Fibroblast of skin of left biceps (primary cell): ENCODE measurements at regions not wholly inside any gene's neighbourhood (a gene's known extent, or its start where the extent isn't known, plus 50 kb on each side); places are given as distances from the start of the nearest gene placed in this dataset.

ENCODE experiments used
- DNase-seq, 2 experiments: peaks; one replicate each; pipeline ENCODE4 v3.0.0-alpha.2; 2013; ENCODE audit warnings: low read depth in 2 of 2

- no peak for DNase-seq
Observed at GRCh38 chr17:73694491-73694890, 50.2 kb upstream of the SDK2 start.

- DNase-seq, result no peak
Observed at GRCh38 chr17:73695035-73695738, 50.9 kb upstream of the SDK2 start.

GRCh38 chr17:73696251-73696650 lies 52.0 kb upstream of the SDK2 start:
- no peak for DNase-seq

DNA sequence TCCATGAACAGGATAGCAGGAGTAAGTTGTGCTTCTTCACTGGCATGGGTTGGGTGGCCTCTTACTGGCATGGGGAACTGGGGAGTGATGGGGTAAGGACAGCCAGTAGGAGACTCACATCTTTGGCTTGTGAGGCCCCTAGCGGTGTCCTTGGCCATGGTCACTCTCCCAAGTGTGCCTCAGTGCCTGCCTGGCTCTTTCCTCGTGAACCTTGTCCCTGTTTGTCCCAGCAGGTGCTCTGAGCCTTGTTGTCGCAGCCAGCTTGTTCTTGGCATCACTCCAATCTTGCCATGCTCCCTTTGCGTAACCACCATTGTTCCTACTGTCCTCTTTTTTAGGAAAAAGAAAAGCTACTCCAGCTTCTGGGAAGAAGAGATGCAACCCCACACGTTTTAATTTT lies 53.6 kb upstream of the SDK2 start:
- DNase-seq, result no peak

- DNase-seq, result no peak
Observed at GRCh38 chr17:73698966-73699365, 54.7 kb upstream of the SDK2 start.

DNA sequence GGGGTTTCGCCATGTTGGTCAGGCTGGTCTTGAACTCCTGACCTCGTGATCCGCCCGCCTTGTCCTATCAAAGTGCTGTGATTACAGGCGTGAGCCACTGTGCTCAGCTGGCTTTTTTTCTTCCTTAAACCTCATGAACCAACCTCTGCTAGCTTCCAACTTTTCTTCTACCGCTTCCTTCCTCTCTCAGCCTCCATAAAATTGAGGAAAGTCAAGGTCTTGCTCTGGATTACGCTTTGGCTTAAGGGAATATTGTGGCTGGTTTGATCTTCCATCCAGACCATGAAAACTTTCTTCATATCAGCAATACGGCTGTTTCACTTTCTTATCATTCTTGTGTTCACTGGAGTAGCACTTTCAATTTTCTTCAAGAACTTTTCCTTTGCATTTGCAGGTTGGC lies 57.5 kb upstream of the SDK2 start:
- DNase-seq, result no peak

DNA sequence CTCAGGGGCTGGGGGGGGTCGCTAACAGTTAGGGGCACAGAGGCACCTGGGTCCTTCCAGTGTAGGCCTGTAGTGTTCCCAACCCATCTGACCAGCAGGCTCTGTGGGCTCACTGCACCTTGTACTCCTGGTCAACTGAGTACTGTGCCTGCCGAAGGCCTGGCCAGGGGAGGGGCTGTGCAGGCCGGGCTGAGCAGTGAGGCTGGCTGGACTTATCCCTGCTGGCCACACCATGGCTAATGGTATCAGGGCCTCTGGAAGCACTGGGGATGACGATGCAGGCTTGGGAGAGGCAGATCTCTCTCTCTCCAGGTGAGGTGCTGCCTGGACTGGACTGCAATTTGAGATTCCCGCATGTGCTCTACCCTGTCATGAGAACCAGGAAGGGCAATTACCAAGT lies 58.9 kb upstream of the SDK2 start:
- DNase-seq, result no peak

DNA sequence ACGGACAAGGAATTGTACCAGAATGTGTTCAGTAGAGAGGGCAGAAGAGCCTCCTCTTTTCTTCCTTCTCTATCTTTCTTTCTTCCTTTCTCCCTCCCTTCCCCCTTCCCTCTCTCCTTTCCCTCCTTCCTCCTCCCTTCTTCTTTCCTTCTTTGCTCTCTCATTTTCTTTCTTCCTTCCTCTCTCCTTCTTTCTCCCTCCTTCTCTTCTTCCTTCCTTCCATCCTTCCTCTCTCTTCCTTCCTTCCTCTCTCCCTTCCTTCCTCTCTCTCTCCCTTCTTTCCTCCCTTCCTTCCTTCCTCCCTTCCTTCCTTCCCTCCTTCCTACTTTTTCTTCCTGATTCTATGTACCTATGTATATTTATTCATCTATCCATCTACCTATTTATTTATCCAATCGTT lies 59.7 kb upstream of the SDK2 start:
- DNase-seq, result no peak

GRCh38 chr17:73705594-73705993 lies 61.3 kb upstream of the SDK2 start:
- DNase-seq, result peak; percentile 34 to 58

DNA sequence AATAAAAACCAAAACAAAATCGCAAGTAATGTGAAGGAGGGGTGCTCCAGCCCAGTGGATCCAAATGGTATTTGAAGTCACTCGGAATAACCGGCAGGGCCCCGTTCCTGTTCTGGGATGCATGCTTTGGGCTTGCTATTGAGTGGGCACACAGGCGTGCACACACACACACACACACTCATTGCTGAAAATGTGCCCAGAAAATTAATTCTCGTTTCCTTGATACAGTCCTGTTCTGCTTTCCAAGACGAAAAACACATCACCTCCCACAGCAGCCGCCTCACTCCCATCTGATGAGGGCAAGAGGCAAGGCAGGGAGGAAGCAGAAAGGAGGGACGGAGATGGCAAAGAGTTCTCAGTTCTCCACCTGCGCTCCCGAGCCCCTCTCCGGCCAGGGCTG lies 62.2 kb upstream of the SDK2 start:
- DNase-seq, result no peak

DNA sequence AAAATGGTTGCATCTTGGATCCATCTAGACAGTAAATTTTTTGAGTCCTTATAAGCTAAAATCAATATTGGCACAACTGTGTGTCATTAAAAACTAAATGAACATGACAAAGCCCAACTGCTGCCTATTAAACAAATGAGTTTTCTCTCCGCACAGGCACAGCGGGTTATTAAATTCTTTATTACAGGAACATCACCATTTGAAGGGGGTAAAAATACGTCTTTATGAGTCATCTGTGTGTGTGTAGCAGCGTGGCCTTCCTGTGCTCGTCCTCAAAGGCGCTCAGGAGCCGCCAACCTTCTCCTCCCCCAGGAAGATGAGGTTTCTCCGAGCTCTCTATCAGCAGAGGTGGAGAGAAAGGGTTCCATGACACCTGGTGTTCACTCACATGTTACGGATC lies 62.6 kb upstream of the SDK2 start:
- no peak for DNase-seq

GRCh38 chr17:73707358-73707757 lies 63.1 kb upstream of the SDK2 start:
- DNase-seq, result no peak

DNA sequence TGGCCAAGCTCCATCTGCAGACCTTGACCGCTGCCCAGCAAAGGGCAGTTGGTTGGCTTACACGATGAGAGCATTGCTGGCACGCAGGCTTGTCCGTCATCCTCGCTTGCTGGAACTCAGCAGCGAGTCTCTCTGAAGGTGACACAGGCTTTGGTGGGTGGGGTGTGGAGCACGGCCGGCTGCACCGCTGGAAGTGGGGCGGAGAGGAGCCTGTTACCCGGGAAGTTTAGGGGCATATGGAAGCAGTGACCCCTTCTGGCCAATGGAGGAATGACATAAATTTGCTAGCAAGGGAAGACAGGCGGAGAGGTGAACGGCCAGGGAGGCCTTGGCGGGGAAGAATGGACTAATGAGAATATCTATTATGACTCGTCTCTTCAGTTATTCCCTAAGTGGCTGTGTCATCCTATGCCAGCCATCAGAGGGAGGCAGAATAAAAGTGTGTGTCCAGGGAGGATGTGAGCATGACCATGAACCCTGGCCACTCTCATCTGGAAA lies 65.9 kb upstream of the SDK2 start:
- DNase-seq, result peak; percentile 8 to 10

DNA sequence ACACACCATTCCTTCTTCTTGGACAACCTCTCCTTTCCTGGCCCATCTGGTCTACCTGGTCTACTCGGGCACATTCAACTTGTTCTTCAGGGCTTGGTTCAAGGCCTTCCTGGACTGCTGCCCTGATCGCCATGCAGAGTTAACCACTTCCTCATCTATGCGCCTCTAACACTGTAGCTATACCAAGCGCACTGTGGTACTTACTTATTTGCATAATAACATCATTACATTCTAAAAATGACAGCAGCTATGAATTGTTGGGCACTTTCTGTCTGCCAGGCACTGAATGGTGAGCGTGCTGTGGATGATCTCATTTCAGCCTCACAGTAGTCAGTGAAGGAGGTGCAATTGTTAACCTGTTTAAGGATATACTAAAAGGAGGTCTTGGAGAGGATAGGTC lies 66.9 kb upstream of the SDK2 start:
- no peak for DNase-seq

DNA sequence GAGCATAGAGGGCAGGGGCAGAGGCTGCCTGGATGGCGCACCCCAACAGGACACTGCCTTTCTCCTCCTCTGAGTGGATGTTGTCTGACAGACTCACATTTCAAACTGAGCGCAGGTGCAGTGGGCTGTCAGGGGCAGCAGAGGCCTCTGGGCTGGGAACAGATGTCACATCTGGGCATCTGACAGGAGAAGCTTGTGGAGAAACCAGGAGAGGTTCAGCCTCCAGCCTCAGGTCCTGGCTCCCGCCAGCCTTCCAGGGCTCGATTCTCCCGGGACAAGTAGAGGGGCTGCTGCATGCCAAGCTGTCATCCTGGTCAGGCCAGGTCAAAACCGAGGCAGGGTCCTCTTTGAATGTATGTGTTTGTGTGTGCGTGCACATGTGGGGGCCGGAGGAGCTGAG lies 67.7 kb upstream of the SDK2 start:
- DNase-seq, result no peak

DNA sequence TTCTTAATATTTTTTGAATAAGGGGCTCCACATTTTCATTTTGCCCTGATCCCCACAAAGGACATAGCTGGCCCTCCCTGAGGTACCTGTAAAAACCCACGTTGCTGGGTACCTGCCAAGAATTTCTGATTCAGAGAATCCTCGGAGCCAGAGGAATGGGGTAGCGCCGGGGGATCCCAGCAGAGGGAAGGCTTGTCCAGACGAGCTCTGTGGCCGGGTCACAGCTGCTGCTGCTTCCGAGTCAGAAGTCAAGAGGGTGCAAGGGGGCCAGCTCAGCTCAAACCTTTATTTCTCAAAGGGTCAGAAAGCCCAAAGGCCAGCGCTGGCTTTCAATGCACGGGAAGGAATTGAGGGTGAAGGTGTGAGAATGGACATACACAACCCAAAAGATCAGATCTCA lies 68.9 kb upstream of the SDK2 start:
- DNase-seq, result no peak

- no peak for DNase-seq
Observed at GRCh38 chr17:73715769-73716168, 71.5 kb upstream of the SDK2 start.

GRCh38 chr17:73717690-73718089 lies 73.4 kb upstream of the SDK2 start:
- DNase-seq, result no peak

- DNase-seq, result no peak
Observed at GRCh38 chr17:73718362-73718761, 74.1 kb upstream of the SDK2 start.

GRCh38 chr17:73718912-73719311 lies 74.7 kb upstream of the SDK2 start:
- no peak for DNase-seq

DNA sequence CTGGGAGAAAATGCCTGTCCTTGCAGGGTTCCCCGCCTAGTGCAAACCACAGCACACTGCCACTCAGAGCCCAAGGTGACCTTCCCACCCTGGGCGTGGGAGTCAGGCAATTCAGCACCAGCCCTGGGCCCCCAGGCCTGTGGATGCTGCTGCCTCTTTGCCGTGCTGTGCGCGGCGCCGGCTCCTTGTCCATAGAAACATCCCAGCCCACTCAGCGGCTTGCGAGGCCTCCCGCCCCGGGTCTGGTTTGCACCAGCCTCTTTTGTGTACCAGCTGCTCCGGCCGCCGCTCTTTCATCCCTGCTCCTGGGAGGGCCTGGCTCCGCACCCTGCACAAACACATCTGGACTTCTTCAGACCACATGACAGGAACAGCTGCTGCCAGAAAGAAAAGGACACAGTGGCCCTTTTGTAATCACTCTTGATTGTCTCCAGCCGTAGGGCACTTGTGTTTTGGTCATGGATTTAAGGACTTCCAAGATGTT lies 75.4 kb upstream of the SDK2 start:
- DNase-seq, result no peak

DNA sequence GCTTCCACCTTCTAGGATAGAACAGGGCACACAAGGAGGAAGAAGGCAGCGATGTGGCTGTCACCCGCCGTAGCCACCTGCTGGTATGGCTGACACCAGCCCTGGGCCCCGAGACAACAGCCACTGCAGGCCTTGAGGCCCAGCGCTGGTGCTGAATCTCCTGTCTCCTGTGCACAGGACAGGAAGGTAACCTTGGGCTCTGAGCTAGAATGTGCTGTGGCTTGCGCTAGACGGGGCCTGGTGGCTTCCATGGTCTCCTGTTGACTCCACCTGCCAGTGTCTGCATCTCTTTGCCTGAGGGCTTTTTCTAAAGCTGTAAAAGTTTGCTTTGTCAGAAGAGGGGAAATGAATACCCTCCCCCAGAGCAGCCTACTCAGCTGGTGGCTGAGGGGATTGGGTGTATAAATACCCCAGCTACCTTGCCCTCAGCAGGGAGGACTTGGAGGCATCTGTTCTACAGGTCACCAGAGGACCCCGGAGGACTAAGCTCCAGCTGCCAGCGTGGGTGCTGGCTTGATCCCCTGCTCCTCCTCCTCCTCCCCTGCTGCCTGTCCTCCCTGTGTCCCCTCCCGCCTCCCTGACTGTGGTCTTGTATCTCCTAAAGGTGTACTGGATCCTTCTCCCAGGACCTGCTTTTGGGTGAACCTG lies 76.1 kb upstream of the SDK2 start:
- DNase-seq, result no peak

DNA sequence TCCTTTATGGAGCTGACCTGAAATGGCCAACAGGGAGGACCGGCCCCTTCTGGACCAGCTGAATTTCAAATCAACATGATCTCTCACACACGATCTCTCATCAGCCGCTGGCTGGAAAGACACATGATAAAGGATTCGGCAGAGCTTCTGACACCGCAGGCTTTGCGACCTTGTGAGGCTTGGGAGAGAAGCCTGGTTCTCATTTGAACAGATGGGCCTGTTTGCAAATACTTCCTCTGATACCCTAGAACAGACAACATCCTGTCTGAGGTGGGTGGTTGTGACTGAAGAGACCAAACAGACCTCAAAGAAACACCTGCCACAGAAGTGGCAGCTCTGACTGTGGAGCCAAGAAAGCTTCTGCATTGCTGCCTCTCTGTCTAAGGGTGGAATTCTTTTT lies 77.9 kb upstream of the SDK2 start:
- no peak for DNase-seq

GRCh38 chr17:73723317-73723716 lies 79.1 kb upstream of the SDK2 start:
- DNase-seq, result no peak
